Prostate gland (tissue), 2 donors: ENCODE measurements at regions not wholly inside any gene's neighbourhood (a gene's known extent, or its start where the extent isn't known, plus 50 kb on each side); places are given as distances from the start of the nearest gene placed in this dataset.

Experiments
- POLR2A ChIP-seq: fragments of 450-650 bp; IDR thresholded peaks from one replicate; pipeline ENCODE4 v1.6.1; 2016; ENCODE audit warnings: antibody characterized with exemption, mild to moderate bottlenecking
- POLR2AphosphoS5 ChIP-seq: sonication (generic); formaldehyde crosslinking; IDR thresholded peaks from one replicate; pipeline ENCODE4 v1.6.1; 2017; ENCODE audit warnings: antibody characterized with exemption
- TF ChIP-seq, protein P1 (sequence below), 4 experiments: fragments of 200-600 bp in 2 of 4; fragments of 450-650 bp in 2 of 4; sonication (generic) in 2 of 4; IDR thresholded peaks; 1 replicate in 3 of 4; 2 replicates in 1 of 4; pipeline ENCODE4 v1.5.1; 2016 to 2019; ENCODE audit warnings: antibody characterized with exemption in 4 of 4, mild to moderate bottlenecking in 2 of 4, moderate library complexity in 2 of 4

GRCh38 chr6:88301256-88301655, 135.1 kb upstream of the CNR1 start:
- TF ChIP-seq, protein P1, sequence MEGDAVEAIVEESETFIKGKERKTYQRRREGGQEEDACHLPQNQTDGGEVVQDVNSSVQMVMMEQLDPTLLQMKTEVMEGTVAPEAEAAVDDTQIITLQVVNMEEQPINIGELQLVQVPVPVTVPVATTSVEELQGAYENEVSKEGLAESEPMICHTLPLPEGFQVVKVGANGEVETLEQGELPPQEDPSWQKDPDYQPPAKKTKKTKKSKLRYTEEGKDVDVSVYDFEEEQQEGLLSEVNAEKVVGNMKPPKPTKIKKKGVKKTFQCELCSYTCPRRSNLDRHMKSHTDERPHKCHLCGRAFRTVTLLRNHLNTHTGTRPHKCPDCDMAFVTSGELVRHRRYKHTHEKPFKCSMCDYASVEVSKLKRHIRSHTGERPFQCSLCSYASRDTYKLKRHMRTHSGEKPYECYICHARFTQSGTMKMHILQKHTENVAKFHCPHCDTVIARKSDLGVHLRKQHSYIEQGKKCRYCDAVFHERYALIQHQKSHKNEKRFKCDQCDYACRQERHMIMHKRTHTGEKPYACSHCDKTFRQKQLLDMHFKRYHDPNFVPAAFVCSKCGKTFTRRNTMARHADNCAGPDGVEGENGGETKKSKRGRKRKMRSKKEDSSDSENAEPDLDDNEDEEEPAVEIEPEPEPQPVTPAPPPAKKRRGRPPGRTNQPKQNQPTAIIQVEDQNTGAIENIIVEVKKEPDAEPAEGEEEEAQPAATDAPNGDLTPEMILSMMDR (IDR thresholded peaks at IDR 0.05): no peak
- TF ChIP-seq POLR2A (no peak), POLR2AphosphoS5 (no peak)
